ENCODE measurements at regions not wholly inside any gene's neighbourhood (a gene's known extent, or its start where the extent isn't known, plus 50 kb on each side); places are given as distances from the start of the nearest gene placed in this dataset.

GRCh38 chr5:7117961-7118360, 278.0 kb upstream of the ADCY2 start:
- no peak for TF ChIP-seq CTCF (conservative IDR thresholded peaks at IDR 0.05; ENCODE audit: low read depth, low read length)
- no peak for TF ChIP-seq EZH2 (IDR thresholded peaks at IDR 0.05; ENCODE audit: borderline replicate concordance, low read depth, low read length, poor library complexity, severe bottlenecking)

Data from A673 (cell line).